HG02852 (cell line): ENCODE measurements at regions not wholly inside any gene's neighbourhood (a gene's known extent, or its start where the extent isn't known, plus 50 kb on each side); places are given as distances from the start of the nearest gene placed in this dataset.
"Not testable (repeated sequence)": the region's sequence is repeated elsewhere in the genome, so short reads cannot be mapped to it uniquely, and the experiment has no call there.

ENCODE experiments used
- ATAC-seq: cut with Tn5 transposase; IDR thresholded peaks from one replicate; pipeline ENCODE4 v1.9.1; 2021; ENCODE audit warnings: mild to moderate bottlenecking, moderate library complexity; ENCODE audit not compliant: unreplicated experiment

DNA sequence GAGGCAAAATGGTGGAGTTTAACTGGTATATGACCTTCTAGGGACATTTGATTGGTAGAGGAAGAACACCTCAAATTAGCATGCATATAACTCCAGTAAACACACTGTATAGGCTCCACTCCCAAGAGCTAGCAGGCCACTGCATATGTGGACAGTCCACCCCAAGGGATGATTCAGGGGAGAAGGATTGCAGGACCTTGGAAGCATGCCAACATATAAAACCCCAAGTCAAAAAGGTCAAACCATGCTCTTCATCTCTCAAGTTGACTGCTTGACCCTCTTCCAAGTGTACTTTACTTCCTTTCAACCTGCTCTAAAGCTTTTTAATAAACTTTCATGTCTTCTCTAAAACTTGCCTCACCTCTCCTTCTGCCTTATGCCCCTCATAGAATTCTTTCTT lies 459.9 kb upstream of the CCDC179 start:
- ATAC-seq = no peak

DNA sequence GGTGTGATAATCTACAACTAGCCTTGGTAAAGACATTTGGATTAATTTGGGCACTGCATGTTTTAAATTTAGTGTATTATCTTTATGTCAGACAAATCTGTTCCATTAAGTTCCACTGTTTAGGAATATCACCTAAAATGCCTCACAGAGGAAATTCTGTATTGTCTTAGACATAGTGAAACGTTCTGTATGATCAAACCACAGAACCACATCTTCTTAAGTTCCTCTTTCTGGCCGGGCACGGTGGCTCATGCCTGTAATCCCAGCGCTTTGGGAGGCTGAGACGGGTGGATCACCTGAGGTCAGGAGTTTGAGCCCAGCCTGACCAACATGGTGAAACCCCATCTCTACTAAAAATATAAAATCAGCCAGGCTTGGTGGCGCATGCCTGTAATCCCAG lies 475.3 kb upstream of the CCDC179 start:
- ATAC-seq = not testable (repeated sequence)

DNA sequence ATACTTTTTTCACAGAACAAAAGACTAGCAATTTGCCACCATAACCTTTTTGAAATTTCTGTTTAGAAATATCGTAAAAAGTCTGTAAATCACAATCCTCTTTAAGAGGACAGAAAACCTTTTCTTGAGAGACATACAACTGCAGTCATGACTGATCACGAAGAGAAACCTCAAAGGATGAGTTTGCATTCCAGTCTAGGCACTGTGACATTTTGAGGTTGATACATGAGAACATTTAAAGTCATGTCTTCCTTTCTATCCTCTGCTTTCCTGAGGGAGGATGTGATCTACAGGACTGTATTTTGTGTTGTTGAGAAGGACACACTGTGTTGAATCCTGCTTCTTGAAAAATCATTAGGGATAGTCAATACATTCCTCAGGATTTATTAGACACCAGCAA lies 476.7 kb upstream of the CCDC179 start:
- no peak for ATAC-seq

DNA sequence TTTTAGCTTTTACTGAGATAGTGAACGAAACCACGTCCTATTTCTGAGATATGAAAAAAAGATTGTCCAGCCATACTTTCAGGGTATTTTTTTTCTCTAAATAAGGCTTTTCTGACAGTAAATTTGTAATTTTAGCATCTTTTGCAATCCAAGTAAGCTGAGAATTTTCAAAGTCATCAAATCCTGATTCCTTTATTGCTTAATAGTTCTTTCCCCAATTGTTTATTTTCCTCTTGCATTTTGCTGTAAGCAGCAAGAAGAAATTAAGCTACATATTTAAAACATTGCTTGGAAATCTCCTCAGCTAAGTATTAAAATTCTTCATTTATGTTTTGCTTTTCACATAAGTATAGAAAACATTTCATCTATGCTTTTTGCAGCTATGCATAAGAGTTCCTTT lies 493.3 kb upstream of the CCDC179 start:
- ATAC-seq = no peak

DNA sequence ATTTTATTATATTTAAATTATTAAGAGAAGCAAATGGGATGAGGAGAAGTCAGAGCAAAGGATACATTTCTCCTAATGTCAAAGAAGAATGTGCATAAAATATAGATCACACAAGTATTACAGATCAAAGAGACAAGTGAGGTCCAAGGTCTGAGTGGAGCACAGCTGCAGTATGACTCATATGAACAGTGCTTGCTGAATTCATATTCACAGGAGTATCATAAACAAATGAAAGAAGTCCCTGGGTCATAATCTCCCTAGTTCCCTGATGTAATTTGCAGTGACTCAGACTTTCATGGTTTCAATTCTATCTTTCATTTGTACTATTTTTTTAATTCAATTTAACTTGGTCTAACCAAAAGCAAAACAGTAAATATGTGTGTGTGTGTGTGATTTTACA lies 499.0 kb upstream of the CCDC179 start:
- no peak for ATAC-seq

DNA sequence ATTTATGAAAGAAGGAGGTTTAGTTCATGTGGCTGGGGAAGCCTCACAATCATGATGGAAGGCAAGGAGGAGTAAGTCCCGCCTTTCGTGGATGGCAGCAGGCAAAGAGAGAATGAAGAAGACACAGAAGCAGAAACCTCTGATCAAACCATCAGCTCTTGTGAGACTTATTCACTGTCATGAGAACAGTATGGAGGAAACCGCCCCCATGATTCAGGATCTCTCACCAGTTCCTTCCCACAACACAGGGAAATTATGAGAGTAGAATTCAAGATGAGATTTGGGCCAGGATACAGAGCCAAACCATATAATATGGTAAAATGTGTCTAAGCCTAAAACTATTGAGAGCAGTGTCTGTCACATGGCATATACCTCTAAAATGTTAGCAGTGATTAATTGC lies 503.8 kb upstream of the CCDC179 start:
- ATAC-seq = no peak

DNA sequence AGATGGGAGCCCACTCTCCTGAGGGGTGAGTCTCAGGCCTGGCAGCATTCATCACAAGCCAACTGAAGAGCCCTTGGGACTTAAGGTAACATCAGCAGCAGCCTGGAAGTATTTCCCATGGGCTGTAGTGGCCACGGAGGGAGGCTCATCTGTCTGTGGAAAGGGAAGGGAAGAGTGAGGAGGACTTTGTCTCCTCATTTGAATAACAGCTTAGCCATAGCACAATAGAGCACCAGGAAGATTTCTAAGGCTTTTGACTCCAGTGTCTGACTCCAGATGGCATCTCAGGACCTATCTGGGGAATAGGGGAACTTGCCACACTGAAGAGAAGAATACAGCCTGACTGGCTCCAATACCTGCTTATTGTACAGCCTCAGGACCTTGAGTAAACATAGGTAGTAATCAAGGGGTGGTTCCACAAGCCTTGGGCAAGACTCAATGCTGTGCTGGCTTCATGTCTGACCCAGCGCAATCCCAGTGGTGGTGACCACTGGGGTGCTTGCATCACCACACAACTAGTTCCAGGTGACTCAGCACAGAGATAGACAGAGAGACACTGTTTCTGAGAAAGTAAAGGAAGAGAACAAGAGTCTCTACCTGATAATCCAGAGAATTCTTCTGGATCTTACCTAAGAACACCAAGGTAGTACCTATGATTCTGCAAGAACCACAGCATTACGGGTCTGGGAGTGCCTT lies 510.5 kb upstream of the CCDC179 start:
- ATAC-seq = no peak

DNA sequence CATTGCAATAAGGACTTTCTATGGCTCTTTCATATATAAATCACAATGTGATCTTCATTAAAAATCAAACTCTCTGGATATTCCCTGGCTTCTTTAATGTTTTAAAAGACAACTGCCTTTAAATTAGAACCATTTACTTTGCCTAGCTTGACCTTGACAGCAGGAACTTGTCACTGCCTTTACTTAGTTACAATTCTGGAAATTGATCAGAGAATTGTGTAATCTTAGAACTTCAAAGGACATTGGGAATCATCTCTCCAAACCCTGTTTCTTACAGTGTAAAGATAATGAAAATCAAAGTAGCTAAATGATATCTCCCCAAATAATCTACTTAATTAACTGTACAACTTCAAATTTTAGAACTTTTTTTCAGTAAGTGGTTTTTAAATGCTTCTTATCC lies 517.6 kb upstream of the CCDC179 start:
- ATAC-seq = no peak

DNA sequence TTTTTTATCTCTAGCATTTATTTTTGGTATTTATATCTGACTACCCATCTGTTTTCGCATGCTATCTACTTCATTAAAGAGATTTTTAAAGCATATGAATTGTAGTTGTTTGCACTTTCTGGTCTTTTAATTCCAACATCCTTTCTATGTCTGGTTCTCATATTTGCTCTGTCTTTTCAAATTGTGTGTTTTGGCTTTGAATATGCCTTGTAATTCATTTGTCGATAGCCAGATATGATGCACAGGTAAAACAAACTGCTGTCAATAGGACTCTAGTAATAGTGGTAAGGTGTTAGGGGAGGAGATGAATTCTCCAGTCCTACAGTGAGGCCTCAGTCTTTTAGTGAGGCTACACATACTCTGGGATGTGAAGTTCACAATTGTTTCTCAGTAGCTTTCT lies 530.8 kb upstream of the CCDC179 start:
- no peak for ATAC-seq

DNA sequence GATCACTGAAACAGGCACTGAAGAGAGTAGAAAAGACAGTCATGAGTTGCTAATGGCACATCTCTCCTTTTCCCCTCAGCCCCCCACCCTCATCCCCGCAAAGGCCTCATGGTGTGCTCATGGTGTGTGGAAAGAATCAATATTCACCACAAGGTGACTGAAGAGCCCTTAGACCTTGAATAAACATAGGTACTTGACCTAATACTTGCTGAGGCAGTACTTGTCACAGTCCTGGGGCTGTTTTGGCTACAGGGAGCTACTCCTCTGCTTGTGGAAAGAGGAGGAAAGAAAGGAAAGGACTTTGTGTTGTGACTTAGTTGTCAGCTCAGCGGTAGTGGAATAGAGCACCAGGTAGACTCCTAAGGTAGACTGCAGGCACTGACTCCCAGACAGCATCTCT lies 537.8 kb upstream of the CCDC179 start:
- ATAC-seq = no peak

DNA sequence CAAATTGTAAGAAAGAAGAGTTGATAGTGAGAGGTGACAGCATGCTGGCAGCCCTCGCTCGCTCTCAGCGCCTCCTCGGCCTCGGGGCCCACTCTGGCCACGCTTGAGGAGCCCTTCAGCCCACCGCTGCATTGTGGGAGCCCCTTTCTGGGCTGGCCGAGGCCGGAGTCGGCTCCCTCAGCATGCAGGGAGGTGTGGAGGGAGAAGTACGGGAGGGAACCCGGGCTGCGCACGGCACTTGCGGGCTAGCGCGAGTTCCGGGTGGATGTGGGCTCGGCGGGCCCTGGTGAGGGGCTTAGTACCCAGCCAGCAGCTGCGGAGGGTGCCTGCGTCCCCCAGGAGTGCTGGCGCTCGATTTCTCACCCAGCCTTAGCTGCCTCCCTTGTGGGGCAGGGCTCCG lies 539.7 kb upstream of the CCDC179 start:
- ATAC-seq = no peak

DNA sequence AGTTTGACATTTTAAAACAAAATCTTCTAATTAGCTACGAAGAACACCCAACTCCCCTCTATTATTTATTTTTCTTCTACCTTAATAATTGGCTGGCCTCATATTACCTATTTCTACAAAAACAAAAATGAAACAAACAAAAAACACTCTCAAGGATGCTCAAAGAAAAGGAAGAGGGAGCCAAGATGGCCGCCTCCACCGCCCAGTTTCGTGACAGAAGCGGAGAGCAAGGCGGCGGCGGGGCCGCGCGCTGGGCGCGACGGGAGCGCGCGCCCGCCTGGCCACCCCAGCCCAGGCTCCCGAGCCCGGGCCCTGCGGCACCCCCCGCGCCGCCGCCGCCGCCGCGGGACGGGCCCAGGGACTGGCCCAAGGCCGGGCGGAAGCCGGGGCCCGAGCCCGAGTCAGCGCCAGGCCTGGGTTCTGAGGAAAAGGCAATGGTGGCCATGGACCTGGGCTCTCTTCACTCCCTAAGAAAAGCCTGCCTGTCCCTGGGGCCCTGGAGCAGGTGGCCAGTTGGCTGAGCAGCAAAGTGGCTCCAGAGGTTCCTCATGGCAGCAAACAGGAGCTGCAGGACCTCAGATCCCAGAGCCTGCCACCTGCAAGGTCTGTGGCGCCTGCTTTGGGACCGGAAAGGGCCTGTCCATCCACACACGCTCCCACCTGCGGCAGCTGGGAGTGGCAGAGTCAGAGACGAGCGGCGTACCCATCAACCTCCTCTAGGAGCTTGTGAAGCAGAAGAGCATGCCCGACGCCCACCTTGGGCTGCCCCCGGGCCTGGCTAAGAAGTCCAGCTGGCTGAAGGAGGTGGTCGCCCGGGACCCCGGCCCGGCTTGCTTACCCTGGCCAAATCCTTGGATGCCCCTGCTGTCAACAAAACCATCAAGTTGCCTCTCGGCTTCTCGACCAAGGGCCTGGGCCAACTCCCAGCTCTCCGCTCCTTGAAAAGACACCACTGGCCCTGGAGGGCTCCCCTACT lies 543.2 kb upstream of the CCDC179 start:
- ATAC-seq = no peak

DNA sequence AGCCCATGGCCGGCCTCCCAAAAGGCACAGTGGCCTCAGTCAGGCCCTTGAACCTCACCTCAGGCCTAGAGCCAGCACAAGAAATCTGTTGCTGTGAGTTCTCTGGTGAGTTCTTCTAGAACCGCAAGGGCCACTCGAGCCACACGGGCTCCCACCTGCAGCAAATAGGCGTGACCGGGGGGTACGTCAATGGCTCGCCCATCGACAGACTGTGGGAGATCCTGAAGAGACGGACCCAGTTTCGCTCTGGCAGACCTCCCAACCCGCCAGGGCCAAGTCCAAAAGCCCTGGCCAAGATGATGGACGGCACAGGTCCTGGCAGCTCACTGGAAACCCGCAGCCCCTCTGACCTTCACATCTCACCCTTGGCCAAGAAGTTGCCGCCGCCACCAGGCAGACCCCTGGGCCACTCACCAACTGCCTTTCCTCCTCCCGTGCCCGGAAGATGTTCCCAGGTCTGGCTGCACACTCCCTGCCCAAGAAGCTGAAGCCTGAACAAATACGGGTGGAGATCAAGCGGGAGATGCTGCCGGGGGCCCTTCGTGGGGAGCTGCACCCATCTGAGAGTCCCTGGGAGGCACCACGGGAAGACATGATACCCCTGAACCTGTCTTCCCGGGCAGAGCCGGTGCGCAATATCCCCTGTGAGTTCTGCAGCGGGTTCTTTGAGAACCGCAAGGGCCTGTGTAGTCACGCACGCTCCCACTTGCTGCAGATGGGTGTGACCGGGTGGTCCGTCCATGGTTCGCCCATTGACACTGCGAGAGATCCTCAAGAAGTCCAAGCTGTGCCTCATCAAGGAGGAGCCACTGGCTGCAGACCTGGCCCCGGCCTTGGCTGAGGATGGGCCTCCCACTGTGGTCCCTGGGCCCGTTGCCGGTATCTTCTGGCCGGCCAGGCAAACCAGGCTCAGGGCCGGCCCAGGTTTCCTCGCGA lies 544.2 kb upstream of the CCDC179 start:
- no peak for ATAC-seq

DNA sequence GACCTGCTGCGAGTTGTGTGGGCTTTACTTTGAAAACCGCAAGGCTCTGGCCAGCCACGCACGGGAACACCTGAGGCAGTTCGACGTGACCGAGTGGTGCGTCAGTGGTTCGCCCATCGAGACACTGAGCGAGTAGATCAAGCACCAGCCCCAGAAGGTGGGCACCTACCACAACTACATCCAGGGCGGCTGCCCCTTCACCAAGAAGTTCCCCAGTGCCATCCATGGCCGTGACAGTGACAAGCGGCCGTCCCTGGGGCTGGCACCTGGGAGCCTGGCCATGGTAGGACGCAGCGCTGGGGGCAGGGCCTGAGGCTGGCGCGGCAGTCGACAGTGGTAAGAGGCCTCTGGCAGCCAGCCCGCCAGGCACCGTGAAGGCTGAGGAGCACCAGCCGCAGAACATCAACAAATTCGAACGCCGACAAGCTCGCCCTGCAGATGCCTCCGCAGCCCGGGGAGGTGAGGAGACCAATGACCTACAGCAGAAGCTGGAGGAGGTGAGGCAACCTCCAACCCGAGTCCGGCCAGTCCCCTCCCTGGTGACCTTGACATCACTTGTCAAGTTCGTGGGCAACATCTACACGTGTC lies 545.2 kb upstream of the CCDC179 start:
- no peak for ATAC-seq

DNA sequence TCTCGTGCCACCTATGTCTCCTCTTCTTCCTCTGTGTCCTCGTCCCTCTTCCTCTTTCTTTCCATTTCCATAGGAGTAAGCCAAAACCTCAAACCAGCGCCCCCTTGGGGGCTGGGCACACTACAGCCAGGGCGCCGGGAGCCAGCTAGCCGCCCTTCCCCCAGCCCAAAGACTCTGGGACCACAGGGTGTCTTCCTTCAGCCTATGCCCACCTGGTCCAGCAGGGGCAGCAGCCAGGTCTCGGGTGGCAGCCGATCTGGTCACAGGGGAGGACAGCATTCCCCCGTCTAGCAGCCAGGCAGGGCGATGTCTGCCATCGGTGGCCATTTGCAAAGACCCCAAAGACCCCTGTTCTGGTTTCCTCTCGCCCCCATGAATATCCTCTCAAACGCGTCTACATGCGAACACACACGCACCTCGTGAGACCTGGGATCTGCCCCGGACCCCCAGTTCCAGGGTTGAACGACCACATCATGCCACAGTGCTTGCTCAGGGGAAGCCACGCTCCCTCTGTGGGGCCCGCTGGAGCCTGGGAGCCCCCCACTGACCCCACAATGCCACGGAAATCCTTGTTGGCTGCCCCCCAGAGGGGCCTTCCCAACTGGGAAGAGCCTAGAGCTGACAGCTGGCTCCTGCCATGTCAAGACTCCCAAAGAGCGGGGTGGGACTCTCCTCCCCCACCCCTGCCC lies 546.0 kb upstream of the CCDC179 start:
- ATAC-seq = no peak

DNA sequence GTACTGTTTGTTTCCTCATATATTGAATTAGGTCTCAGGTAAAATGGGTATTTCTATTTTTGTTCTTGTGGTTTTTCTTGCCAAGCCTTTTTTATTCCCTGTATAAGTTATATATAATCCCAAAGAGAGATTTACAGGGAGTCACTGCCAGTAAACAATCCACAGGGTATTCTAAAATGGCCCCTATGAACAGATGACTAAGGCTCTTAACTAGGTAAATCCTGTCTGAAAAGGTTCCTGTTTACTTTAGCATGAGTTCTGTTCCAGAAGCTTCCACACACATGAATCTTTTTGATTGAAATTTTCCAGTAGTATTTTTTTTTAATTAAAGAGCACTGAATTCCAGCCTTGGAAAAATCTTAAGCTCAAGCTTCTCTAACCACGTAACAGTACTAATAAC lies 552.8 kb upstream of the CCDC179 start:
- no peak for ATAC-seq

DNA sequence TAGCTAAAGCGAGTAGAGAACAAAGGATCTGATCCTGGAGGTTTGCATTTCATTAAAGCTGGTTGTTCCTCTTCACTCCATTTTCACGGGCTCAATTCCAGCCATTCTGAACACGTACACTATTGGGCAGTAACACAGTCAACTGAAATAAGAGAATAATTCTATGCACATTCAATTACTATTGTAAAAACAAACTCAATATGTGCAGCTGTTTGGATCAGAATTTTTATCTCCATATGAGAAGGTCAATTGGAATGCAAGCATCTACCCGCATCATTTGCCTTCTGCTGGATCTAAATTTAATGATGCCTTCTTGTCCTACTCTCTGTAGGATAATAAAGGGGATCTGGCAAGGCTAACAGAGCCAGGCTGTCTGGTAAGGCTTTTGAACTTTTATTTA lies 562.8 kb upstream of the CCDC179 start:
- no peak for ATAC-seq

DNA sequence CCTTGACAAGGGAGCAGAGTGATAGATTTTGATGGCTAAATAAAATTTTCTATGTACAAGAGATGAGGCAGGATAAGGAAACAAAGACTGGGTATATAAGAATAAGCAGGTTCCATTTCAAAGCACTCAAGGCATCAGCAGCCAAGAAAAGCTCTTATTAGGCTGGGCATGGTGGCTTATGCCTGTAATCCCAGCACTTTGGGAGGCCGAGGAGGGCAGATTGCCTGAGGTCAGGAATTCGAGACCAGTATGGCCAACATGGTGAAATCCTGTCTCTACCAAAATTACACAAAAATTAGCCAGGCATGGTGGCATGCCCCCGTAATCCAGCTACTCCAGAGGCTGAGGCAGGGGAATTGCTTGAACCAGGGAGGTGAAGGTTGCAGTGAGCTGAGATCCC lies 563.4 kb upstream of the CCDC179 start:
- no peak for ATAC-seq

DNA sequence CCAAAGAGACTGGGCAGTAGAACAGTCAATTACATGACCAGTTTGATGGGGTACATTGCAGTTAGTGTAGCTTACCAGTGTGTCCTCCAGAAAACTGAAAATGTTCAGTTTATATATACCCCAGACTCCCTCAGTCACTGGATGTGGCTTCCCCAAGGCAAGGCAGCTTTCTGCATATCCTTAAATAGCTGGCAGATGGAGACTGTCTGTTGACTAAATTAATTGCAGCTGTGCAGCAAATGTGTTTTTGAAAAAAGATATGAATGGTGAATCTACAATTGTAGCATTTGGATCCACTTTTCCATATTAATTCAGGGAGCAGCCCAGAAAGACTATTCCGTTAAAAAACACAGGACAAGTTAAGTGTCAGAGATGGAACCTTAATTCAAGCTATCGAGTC lies 565.1 kb upstream of the CCDC179 start:
- ATAC-seq = no peak

DNA sequence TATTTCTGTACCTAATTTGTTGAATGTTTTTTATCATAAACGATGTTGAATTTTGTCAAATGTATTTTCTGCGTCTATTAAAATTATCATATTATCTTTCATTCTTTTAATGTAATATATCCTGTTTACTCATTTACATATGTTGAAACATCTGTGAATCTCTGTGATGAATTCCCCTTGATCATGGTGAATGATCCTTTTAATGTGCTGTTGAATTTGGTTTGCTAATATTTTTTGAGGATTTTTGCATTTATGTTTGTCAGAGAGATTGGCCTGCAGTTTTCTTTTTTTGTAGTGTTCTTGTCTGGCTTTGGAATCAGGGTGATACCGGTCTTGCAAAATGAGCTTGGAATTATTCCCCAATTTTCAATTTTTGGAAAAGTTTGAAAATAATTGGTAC lies 569.3 kb upstream of the CCDC179 start:
- ATAC-seq = no peak
